ENCODE measurements at regions not wholly inside any gene's neighbourhood (a gene's known extent, or its start where the extent isn't known, plus 50 kb on each side); places are given as distances from the start of the nearest gene placed in this dataset.

DNA sequence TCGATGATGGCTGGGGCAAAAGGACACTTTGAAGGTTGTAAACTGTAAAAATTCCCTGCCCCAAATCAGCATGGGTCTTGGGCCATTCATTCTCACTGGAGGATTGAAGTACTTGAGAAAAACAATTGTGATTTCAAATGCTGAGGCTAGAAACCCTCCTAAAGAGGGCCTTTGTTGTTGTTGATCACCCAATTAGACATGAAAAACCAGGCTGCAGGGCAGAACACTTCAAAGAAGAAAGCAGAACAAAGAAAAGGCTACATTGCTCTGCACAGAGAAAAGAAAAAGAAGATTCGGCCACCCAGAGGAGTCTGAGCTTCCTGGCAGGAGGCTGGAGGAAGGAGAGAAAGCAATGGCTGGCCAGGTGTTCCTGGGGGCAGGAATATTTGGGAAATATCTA lies 143.1 kb downstream of the NPY start:
- TF ChIP-seq CTCF (IDR thresholded peaks at IDR 0.05; ENCODE audit: insufficient read depth, low read length) (no peak), POLR2AphosphoS5 (IDR thresholded peaks at IDR 0.05; ENCODE audit: low read depth) (no peak), GABPA (IDR thresholded peaks at IDR 0.05; ENCODE audit: low read depth) (no peak)
